T-helper 1 cell (primary cell): ENCODE measurements at regions not wholly inside any gene's neighbourhood (a gene's known extent, or its start where the extent isn't known, plus 50 kb on each side); places are given as distances from the start of the nearest gene placed in this dataset.

Experiments used
- DNase-seq, 5 donors: peaks; one replicate each; pipeline ENCODE4 v3.0.0-alpha.2; 2012 to 2020

DNA sequence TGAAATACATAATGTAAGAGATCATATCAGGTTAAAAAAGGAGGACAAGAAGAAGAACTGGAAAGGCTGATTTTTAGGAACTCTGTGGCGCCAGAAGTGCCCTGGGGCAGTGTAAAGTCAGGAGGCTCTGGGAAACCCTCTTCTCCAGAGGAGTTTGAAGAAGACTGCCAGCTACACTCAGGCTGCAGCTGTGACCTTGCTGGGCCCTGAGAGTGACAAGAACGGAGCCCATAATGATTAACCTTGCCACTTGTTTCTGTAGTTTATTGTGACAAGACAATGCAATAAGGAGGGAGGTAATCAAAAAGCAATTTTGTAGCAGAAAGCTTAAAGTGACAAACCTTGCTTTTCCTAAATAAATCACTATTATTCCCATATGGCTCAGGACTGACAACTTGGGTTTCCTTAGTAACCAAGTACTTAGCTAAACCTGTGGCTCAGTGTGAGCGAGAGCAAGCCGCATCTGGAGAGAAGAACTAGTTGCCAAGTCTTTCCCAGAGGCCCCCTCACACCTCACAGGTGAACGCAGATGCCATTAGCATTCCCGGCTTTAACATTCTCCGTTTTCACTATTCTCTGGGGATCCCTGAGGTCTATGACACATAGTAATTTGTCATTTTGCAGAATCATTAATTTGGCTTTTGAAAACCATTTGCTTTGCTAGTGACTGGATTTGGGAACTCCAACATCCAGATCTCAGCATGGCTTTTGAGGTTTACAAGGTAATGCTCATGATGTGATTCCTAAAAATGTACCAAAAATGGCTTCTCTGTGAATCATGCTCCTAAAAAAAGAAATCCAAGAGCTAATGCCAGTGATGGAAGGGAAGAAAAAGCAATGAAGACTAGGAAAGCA, 115.9 kb downstream of the OMA1 start:
- no peak for DNase-seq

- no peak for DNase-seq
These were observed 119.6 kb downstream of the OMA1 start for GRCh38 chr1:58426918-58427317.

- no peak for DNase-seq
These were observed 124.1 kb downstream of the OMA1 start for GRCh38 chr1:58422436-58422835.

- no peak for DNase-seq
These were observed 128.0 kb downstream of the OMA1 start for GRCh38 chr1:58418283-58419228.

- DNase-seq, result no peak
These were observed 134.4 kb downstream of the OMA1 start for GRCh38 chr1:58412071-58412580.

- no peak for DNase-seq
These were observed 136.6 kb downstream of the OMA1 start for GRCh38 chr1:58409890-58410289.

DNA sequence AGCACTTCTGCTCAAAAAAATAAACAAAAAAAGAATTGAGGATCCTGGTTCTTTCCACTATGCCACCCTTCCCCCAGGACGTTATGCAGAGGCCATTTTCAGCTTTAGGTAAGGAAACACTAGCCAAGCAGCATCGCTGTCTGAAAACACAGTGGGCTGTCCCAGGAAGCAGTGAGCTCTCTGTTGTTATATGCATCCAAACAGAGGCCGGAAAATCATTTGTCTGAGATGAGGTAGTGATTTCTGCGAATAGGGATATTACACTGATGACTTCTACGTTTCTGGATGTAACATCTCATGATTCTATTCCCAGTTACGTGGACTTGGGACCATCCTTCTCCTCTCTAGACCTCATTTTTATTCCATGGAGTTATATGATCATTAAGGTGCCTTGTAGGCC, 137.2 kb downstream of the OMA1 start:
- no peak for DNase-seq

GRCh38 chr1:58406301-58407071, 140.0 kb downstream of the OMA1 start:
- no peak for DNase-seq

DNA sequence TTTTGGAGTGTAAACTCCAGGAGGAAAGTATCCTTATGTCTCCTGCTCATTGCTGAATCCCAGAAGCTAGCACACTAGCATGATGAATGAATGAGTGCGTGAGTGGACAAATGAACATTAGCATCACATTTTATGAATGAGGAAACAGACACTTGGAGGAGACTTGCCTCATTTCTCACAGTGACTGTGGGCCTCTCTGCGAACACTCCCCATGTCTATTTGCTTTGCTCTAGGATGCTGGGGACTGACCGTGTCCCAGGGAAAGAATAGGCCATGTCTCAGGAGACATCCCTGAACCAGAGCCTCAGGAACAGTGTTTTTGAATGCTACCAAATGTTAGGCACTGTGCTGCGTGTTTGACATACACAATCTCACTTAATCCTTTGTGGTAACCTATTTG, 140.9 kb downstream of the OMA1 start:
- no peak for DNase-seq

DNA sequence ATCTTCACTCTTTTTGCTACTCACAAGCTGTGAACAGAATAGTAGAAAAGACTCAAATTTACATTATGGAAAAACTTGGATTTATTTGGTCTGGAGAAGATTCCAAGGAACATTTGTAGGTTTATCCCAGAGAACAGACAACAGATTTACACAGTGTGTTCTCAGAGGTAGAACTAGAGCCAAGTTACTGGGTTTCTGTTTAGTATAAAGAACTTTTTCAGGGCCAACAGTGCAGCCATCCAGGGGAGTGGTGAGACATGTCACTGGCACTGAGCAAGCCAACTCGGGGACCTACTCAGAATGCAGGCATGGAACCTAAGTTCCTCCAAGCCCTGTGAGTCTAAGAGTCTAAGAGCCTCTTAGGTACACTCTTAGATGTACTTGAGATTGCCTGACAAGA, 142.6 kb downstream of the OMA1 start:
- DNase-seq, result no peak

GRCh38 chr1:58402444-58402843, 144.1 kb downstream of the OMA1 start:
- no peak for DNase-seq

GRCh38 chr1:58401991-58402390, 144.5 kb downstream of the OMA1 start:
- no peak for DNase-seq

GRCh38 chr1:58399176-58399575, 147.3 kb downstream of the OMA1 start:
- DNase-seq, result no peak

GRCh38 chr1:58398714-58399113, 147.8 kb downstream of the OMA1 start:
- no peak for DNase-seq

GRCh38 chr1:58397187-58397820, 149.2 kb downstream of the OMA1 start:
- DNase-seq, result no peak

DNA sequence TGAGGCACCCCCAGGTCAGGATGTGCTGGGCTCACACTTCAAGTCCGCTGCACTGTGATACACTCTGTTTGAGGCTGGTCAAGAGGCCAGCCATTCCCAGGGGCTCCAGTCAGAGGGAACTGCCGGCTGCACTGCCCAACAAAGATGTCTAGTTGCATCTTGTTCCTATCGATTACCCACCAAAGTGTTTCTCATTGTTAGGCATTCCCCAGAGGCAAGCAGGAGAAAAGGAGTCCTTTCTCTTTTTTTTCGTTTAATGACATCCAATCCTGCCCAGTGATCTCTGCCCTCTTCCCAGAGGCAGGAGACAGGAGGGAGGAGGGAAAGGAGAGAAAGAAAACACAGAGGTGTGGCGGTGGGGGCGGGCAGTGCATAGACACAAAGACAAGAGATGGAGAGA, 150.4 kb downstream of the OMA1 start:
- DNase-seq, result no peak

DNA sequence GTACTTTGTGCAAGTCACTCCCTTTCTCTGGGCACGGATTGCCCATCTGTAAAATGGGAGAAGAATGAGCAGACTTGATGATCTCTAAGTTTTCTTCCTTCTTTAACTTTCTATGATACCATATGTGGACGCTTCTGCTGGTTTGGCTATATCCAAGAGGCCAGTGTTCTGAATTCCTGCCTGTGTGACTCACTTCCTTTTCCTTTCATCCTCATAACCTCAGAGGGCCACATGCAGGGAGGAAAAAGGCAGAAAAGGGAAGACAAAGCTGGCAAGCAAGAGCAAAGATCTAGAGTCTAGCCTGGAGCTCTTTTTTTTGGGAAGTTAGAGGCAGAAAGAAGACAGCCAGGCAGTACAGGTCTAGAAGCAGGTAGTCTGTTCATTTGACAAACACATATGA, 151.2 kb downstream of the OMA1 start:
- no peak for DNase-seq

- peak in 1 of 5 donors; percentile 23 for DNase-seq
These were observed 154.4 kb downstream of the OMA1 start for GRCh38 chr1:58392083-58392482.

GRCh38 chr1:58391514-58391913, 155.0 kb downstream of the OMA1 start:
- DNase-seq, result no peak

DNA sequence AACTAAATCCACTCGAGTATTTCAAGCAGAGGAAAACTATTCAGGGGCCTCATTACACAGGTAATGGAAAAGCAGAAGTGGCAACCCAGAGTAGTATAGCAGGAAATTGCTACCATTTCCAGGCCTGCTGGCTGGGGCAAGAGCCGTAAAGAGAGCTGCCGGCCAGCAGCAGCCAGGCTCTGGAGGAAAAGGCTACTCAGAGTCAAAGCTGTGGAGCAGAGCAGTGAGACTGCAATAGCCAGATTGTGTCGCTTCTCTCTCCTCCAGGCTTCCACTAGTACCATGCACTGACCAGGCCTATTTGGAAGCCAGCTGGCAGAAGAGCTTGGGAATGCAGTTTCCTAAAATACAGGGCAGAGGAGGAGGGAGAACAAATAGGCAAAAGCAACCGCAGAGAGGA, 155.5 kb downstream of the OMA1 start:
- no peak for DNase-seq

DNA sequence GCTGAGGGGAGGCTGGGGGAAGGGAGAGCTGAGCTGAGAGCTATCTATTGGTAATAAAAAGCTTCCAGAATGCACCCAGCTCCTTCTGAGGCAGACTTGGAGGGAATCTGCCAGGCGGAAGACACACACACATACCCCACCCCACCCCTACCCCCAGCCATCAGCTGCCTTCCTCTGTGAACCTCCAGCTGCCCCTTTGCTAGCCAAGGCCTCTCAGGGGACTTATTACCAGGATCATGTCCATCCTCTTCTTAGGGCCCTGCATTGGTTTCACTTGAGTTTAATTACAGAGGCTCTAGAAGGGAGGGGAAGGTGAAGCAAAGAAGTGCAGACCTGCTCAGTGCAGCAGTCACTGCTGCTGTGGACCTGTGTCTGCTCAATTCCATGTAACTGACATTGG, 156.4 kb downstream of the OMA1 start:
- DNase-seq, result no peak

- no peak for DNase-seq
These were observed 166.2 kb downstream of the OMA1 start for GRCh38 chr1:58380345-58380744.
